Epithelial cell of proximal tubule (primary cell): ENCODE measurements at regions not wholly inside any gene's neighbourhood (a gene's known extent, or its start where the extent isn't known, plus 50 kb on each side); places are given as distances from the start of the nearest gene placed in this dataset.

Experiments
- DNase-seq: peaks from one replicate; pipeline ENCODE4 v3.0.0-alpha.2; 2011; ENCODE audit warnings: low read depth
- H3K4me3 ChIP-seq: 2 replicates; pipeline ENCODE4 v1.5.1; 2011; ENCODE audit warnings: low read depth, mild to moderate bottlenecking, low read length
- TF ChIP-seq, protein P1 (sequence below): conservative IDR thresholded peaks from 2 replicates; pipeline ENCODE4 v1.5.1; 2012; ENCODE audit warnings: low read depth, mild to moderate bottlenecking, low read length

DNA sequence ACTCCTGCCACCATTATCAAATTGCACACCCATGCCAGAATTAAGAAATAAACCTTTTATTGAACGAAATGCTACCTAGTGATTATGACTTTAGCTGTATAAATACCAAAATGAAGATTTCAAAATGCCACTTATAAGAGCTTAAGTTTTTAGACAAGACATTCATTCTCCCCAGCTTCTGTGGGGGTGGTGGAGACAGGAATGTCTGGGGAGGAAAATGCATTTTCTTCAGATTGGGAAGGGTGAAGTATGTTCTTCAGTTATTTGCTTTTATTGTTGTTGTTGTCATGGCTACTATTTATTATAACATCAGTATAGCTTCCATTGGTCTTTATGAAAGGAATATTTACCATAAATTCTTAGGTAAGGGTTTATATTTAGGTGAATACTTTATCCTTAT, 132.7 kb upstream of the GMNC start:
- no peak for DNase-seq
- no peak overlapping the region for H3K4me3 ChIP-seq
- TF ChIP-seq, protein P1, sequence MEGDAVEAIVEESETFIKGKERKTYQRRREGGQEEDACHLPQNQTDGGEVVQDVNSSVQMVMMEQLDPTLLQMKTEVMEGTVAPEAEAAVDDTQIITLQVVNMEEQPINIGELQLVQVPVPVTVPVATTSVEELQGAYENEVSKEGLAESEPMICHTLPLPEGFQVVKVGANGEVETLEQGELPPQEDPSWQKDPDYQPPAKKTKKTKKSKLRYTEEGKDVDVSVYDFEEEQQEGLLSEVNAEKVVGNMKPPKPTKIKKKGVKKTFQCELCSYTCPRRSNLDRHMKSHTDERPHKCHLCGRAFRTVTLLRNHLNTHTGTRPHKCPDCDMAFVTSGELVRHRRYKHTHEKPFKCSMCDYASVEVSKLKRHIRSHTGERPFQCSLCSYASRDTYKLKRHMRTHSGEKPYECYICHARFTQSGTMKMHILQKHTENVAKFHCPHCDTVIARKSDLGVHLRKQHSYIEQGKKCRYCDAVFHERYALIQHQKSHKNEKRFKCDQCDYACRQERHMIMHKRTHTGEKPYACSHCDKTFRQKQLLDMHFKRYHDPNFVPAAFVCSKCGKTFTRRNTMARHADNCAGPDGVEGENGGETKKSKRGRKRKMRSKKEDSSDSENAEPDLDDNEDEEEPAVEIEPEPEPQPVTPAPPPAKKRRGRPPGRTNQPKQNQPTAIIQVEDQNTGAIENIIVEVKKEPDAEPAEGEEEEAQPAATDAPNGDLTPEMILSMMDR: no peak

DNA sequence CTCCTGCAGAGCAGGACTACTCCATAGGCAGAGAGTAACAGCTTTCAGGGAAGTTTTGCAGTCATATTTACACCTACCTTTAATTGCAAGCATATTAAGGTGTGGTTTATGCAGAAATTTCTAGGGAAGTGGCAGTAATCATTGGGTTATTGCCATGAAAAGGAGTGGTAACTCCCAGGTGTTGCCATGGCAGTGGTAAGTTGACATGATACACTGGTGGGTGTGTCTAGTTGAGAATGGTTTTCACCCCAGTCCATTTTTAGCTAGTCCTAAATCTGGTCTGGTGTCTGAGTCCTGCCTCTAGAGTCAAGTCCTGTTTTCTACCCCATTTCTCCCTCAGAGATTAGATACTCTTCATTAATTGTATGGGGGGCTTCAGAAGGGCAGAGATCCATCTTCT, 128.4 kb upstream of the GMNC start:
- no peak for DNase-seq
- TF ChIP-seq, protein P1: no peak
- no peak overlapping the region for H3K4me3 ChIP-seq

DNA sequence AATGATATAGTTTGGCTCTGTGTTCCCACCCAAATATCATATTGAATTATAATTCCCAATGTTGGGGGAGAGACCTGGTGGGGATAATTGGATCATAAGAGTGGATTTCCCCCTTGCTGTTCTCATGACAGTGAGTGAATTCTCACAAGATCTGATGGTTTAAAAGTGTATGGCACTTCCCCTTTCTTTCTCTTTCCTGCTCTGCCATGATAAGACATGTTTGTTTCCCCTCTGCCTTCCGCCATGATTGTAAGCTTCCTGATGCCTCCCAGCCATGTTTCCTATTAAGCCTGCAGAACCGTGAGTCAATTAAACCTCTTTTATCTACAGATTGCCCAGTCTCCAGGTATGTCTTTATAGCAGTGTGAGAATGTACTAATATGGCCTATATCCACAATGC, 126.7 kb upstream of the GMNC start:
- no peak overlapping the region for H3K4me3 ChIP-seq
- DNase-seq: no peak
- TF ChIP-seq, protein P1: no peak

DNA sequence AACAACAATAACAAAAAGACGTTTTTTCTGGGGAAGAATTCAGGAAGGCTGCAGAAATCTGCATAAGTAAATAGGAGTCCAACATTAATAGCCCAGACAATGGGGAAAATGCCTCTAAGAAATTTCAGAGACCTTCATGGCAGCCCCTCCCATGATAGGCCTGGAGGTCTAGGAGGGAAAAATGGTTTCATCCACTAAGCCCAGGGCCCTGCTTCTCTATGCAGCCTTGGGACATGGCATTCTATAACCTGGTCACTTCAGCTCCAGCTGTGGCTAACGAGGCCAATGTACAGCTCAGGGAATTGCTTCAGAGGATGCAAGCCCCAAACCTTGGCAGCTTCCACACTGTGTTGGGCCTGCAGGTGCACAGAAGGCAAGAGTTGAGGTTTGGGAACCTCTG, 125.6 kb upstream of the GMNC start:
- TF ChIP-seq, protein P1: no peak
- no peak overlapping the region for H3K4me3 ChIP-seq
- DNase-seq: no peak

DNA sequence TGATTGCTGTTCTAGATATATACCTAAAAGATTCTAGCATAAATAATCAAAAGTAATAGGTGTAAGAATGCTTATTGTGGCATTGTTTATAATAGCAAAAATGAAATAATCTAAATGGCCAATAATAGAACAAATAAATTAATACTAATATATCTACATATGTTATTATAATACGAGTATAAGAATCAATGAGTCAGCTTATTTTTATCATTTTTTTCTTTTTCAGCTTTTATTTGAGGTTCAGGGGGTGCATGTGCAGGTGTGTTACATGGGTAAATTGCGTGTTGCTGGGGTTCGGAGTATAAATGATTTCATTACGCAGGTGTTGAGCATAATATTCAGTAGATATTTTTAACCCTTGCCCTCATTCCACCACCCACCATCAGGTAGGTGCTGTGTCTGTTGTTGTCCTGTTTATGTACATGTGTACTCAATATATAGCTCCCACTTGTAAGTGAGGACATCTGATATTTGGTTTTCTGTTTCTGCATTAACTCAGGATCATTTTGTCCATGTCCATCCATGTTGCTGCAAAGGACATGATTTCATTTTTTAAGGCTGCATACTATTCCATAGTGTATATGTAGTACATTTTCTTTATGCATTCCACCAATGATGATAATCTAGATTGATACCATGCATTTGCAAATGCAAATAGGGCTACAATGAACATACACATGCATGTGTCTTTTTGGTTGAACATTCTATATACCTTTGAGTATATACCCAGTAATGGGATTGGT, 122.2 kb upstream of the GMNC start:
- TF ChIP-seq, protein P1: no peak
- H3K4me3 ChIP-seq: no peak overlapping the region
- no peak for DNase-seq

DNA sequence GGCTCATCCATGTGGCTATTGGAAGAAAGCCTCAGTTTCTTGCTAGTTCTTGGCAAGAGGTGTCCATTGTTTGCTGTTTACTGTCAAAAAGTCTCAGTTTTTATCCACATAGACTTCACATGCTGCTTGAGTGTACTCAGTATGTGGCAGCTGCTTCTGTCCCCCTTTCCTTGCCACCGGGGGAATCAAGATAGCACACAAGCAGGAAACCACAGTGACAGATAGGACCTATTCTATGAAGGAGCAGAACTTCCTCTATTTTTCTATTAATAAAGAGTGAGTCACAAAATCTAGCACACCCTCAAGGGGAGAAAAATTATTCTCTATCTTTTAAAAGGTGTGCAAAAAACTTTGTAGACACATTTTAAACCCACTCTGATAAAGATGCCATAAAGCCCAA, 121.4 kb upstream of the GMNC start:
- no peak for DNase-seq
- H3K4me3 ChIP-seq: no peak overlapping the region
- TF ChIP-seq, protein P1: no peak

DNA sequence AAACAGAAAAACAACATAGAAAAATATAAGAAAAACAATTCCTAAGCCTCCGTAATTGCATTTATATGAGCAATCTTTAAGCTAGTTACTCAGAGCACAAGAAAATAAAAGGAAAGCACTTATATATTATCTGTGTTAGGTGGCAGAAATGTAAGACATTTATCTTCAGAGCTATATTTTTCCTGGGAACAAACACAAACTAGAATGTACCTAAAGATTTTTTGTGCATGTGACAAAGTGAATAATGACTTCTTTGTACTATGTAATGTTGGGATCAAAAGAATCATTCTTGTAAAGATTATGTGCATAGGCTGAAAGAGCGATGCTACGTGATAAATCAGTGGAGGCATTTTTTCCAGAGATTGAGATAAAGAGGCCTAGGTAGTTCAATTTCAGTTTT, 111.3 kb upstream of the GMNC start:
- TF ChIP-seq, protein P1: no peak
- DNase-seq: no peak
- H3K4me3 ChIP-seq: no peak overlapping the region
